ENCODE measurements at regions not wholly inside any gene's neighbourhood (a gene's known extent, or its start where the extent isn't known, plus 50 kb on each side); places are given as distances from the start of the nearest gene placed in this dataset.

GRCh38 chr7:106166651-106167342, 54.7 kb upstream of the SYPL1 start:
- peak; percentile 78 for DNase-seq (ENCODE audit: low spot score)

DNA sequence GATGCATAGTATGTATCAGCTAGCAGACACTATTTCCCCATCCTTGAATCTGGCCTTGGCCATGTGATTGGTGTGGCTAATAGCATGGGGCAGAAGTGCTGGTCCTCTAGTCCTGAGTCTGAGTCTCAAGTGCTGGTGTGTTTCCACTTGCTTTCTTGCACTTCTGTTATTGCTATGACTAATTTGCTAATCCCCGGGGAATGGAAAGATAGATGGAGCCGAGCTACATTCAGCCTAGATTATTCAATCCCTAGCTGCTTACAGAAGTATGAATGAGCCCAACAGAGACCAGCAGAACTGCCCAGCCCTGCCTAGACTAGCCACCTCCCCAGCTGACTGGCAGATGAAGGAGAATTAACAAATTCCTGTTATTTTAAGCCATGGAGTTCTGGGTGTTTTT, 53.2 kb upstream of the SYPL1 start:
- DNase-seq (ENCODE audit: low spot score), result no peak

DNA sequence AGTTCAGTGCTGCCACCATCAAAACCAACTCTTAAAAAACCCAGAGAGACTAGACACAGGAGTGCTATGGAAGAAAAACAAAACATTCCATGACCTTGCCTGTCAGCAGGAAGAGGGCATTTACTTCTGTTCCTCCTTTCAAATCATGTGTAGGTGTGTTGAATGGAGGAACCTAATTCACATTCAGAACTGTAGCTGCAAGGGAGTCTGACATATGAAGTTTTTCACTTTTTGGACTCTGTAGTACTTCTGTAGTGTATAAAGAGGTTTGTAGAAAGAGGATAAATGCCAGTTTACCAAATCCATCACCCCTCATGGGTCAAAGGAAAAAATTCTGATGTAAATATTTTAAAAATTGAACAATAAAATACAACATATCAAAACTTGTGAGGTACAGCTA, 51.1 kb upstream of the SYPL1 start:
- no peak for DNase-seq (ENCODE audit: low spot score)

Measured in A172 (cell line).